ENCODE measurements at regions not wholly inside any gene's neighbourhood (a gene's known extent, or its start where the extent isn't known, plus 50 kb on each side); places are given as distances from the start of the nearest gene placed in this dataset.

- TF ChIP-seq, protein P1, sequence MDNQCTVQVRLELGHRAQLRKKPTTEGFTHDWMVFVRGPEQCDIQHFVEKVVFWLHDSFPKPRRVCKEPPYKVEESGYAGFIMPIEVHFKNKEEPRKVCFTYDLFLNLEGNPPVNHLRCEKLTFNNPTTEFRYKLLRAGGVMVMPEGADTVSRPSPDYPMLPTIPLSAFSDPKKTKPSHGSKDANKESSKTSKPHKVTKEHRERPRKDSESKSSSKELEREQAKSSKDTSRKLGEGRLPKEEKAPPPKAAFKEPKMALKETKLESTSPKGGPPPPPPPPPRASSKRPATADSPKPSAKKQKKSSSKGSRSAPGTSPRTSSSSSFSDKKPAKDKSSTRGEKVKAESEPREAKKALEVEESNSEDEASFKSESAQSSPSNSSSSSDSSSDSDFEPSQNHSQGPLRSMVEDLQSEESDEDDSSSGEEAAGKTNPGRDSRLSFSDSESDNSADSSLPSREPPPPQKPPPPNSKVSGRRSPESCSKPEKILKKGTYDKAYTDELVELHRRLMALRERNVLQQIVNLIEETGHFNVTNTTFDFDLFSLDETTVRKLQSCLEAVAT (IDR thresholded peaks at IDR 0.05), result no peak
- TF ChIP-seq ZZZ3 (IDR thresholded peaks at IDR 0.05; ENCODE audit: control insufficient read depth, insufficient read length, low read depth) (no peak), LARP7 (IDR thresholded peaks at IDR 0.05) (no peak)
- TF ChIP-seq, protein P2, sequence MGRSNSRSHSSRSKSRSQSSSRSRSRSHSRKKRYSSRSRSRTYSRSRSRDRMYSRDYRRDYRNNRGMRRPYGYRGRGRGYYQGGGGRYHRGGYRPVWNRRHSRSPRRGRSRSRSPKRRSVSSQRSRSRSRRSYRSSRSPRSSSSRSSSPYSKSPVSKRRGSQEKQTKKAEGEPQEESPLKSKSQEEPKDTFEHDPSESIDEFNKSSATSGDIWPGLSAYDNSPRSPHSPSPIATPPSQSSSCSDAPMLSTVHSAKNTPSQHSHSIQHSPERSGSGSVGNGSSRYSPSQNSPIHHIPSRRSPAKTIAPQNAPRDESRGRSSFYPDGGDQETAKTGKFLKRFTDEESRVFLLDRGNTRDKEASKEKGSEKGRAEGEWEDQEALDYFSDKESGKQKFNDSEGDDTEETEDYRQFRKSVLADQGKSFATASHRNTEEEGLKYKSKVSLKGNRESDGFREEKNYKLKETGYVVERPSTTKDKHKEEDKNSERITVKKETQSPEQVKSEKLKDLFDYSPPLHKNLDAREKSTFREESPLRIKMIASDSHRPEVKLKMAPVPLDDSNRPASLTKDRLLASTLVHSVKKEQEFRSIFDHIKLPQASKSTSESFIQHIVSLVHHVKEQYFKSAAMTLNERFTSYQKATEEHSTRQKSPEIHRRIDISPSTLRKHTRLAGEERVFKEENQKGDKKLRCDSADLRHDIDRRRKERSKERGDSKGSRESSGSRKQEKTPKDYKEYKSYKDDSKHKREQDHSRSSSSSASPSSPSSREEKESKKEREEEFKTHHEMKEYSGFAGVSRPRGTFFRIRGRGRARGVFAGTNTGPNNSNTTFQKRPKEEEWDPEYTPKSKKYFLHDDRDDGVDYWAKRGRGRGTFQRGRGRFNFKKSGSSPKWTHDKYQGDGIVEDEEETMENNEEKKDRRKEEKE (IDR thresholded peaks at IDR 0.05), result no peak
Measured at GRCh38 chr16:86424398-86424797, 85.9 kb upstream of the FOXF1 start (continued).

DNA sequence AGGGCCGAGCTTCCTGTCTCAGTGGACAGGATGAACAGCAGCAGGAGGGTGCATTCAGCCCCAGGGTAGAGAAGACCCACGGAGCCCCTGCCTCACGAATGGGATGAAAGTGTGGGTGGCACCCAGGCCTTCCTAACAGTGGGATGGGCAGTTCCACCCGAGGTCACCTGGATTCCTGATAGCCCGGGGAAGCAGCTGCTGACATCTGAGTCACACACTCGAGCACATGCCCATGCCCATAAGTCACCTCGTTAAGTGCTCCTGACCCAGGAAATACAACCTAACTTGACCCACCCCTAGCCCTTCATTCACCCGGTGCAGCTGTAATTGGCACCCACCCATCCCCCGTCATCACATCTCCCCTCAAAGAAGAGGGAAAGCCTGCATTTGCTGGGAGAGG lies 85.3 kb upstream of the FOXF1 start:
- WGBS (ENCODE audit: insufficient coverage, insufficient replicate concordance, low lambda C conversion rate, missing lambda C conversion rate), result 13% methylated on average over 9 of the region's 9 CpGs
- no peak overlapping the region for H3K9ac ChIP-seq (ENCODE audit: control insufficient read depth, insufficient read depth, low read length)
- no peaks in the 10 kb centered on the region for H3K36me3 ChIP-seq (ENCODE audit: control insufficient read depth in 2 of 2, insufficient read depth in 2 of 2, low read length in 1 of 2)
- no peak overlapping the region for H3K4me3 ChIP-seq
- ChIA-PET SMC1A (ENCODE audit: uncharacterized antibody, unreplicated experiment) (no interaction called here), RAD21 (ENCODE audit: unreplicated experiment) (no interaction called here), POLR2A (no interaction called here), CTCF (no interaction called here)
- no peak overlapping the region for H3K27ac ChIP-seq (ENCODE audit: control insufficient read depth, insufficient read depth)
- no peak for FAIRE-seq
- TF ChIP-seq, protein P3, sequence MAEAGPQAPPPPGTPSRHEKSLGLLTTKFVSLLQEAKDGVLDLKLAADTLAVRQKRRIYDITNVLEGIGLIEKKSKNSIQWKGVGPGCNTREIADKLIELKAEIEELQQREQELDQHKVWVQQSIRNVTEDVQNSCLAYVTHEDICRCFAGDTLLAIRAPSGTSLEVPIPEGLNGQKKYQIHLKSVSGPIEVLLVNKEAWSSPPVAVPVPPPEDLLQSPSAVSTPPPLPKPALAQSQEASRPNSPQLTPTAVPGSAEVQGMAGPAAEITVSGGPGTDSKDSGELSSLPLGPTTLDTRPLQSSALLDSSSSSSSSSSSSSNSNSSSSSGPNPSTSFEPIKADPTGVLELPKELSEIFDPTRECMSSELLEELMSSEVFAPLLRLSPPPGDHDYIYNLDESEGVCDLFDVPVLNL (IDR thresholded peaks at IDR 0.05; ENCODE audit: low read depth, low read length), result no peak
- no peak for TF ChIP-seq TBL1XR1 (IDR thresholded peaks at IDR 0.05; ENCODE audit: low read depth, low read length)
- TF ChIP-seq, protein P2 (IDR thresholded peaks at IDR 0.05), result no peak
- TF ChIP-seq LARP7 (IDR thresholded peaks at IDR 0.05), result no peak
- ATAC-seq, result no peak
- DNase-seq (ENCODE audit: low read depth, low spot score), result no peak
- no peaks in the 10 kb centered on the region; the same call in 2 of the 3 replicates for H3K9me3 ChIP-seq (replicated peaks; ENCODE audit: control insufficient read depth, insufficient read depth, low read length)
- in situ Hi-C loops (cut with MboI), result no loop called here
- no peak overlapping the region for H3K4me2 ChIP-seq (ENCODE audit: control insufficient read depth, insufficient read depth)
- H4K20me1 ChIP-seq (ENCODE audit: control insufficient read depth, insufficient read depth), result no peaks in the 10 kb centered on the region
- H3K79me2 ChIP-seq (ENCODE audit: control insufficient read depth, insufficient read depth, low read length), result no peaks in the 10 kb centered on the region
- intact Hi-C loops (cut with micrococcal nuclease; ENCODE audit: unreplicated experiment), result no loop called here
- H2AFZ ChIP-seq (ENCODE audit: control insufficient read depth, low read depth, low read length), result no peak overlapping the region
- H3K4me1 ChIP-seq (ENCODE audit: control insufficient read depth, insufficient read depth, low read length), result no peaks in the 10 kb centered on the region
- BruUV-seq (replicated peaks), result no TSS peak
- H3K27me3 ChIP-seq (replicated peaks in 1 of 2; ENCODE audit: control insufficient read depth in 2 of 2, insufficient read depth in 2 of 2, low read length in 1 of 2), result no peaks in the 10 kb centered on the region; a peak in 1 of 4 replicates

All from GM12878 (cell line).